Fibroblast of lung (primary cell): ENCODE measurements at regions not wholly inside any gene's neighbourhood (a gene's known extent, or its start where the extent isn't known, plus 50 kb on each side); places are given as distances from the start of the nearest gene placed in this dataset.

Source experiments
- CTCF ChIP-seq, 2 donors: IDR thresholded peaks in 1 of 2; conservative IDR thresholded peaks in 1 of 2; 1 replicate in 1 of 2; 2 replicates in 1 of 2; pipeline ENCODE4 v1.5.1; 2011 to 2012; ENCODE audit warnings: low read length in 2 of 2, control low read depth in 1 of 2, inconsistent platforms in 1 of 2, low read depth in 1 of 2, mild to moderate bottlenecking in 1 of 2
- EZH2 ChIP-seq: IDR thresholded peaks from 2 replicates; pipeline ENCODE4 v1.5.1; 2012; ENCODE audit warnings: low read length, control low read depth, mild to moderate bottlenecking; ENCODE audit errors: missing control alignments

GRCh38 chr10:128432423-128432822 lies 306.2 kb upstream of the MKI67 start:
- TF ChIP-seq CTCF (conservative IDR thresholded peaks at IDR 0.05 in 1 of 2, IDR thresholded peaks at IDR 0.05 in 1 of 2; ENCODE audit: low read depth in 1 of 2, low read length in 2 of 2) (no peak), EZH2 (no peak)
